Stimulated activated CD8-positive, alpha-beta memory T cell treated with anti-CD3 and anti-CD28 coated beads, Interleukin-4, amount 100 ng/mL, for 1 hour (primary cell): ENCODE measurements at regions not wholly inside any gene's neighbourhood (a gene's known extent, or its start where the extent isn't known, plus 50 kb on each side); places are given as distances from the start of the nearest gene placed in this dataset.

Source experiments
- DNase-seq, 2 donors: peaks; one replicate each; pipeline ENCODE4 v3.0.0-alpha.2; 2020; ENCODE audit warnings: low read depth in 2 of 2, low spot score in 1 of 2

DNA sequence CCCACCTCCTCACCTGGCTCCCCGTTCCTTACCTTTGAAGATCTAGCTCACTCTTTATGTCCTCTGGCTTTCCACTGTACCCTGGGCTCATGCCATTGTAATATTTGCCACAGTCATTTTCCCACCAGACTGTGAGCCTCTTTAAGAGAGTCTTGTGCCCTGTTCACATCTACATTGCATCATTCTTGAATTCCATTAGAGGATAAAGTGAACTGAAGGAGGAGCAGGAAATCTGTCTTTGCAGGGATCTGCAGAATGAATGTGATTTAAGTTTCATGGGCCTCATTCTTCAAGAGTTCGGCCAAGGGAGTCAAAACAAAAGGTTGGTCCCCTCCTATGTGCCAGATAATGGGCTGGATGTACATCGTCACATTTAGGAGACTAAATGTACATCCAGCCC lies 272.6 kb upstream of the CITED2 start:
- no peak for DNase-seq

DNA sequence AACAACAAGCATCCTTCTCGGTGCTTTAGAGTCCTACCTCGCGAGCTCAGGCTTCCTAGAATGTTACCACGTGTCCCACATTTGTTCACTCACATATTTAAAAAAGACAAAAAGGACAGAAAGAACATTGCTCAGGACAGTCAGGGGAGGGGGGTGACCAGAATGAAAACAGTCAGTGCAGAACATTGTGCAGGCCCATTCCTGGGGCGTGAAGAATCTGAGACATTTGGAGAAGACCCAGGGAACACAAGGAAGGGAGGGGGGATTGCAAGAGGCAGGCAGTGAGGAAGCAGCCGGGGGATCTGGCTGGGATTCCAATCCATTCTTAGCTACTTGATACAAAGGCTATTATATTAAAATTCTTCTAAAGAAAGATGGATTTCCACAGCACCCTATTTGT lies 270.4 kb upstream of the CITED2 start:
- no peak for DNase-seq

DNA sequence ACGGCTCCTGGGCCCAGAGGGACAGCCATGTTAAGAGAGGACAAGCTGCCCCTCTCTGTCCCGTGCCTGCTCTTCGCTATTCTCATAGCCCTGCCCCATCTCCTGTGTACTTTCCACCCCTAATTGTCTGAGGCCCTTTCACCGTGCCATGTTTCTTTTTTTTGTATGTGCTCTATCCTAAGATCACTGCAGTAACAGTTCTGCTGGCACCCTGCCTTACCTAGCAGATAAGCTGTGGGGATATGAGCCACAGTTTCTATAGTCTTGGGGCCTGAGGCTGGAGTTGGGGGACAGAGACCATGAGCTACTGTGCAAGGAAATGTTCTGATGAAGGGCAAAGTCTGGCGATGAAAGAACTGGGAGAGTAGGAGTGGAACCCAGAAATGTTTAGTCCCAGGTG lies 269.5 kb upstream of the CITED2 start:
- no peak for DNase-seq

DNA sequence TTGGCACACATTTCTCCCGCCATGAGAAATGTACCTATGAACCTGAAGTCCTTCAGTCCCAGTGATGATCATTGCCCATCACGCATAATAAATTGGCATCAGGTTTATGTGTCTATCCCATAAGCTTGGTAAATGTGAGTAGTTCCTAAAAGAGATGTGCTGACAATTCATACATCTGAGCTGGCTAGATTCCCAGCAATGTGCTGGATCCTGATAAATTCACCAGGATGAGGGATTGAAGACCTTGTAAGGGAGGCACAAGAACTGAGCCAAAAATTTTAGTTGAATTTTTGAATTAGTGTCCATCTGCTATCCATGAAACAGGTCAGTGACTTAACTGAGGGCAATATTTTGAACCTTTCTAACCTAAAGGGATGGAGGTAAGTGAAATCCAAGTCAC lies 267.9 kb upstream of the CITED2 start:
- DNase-seq = no peak

DNA sequence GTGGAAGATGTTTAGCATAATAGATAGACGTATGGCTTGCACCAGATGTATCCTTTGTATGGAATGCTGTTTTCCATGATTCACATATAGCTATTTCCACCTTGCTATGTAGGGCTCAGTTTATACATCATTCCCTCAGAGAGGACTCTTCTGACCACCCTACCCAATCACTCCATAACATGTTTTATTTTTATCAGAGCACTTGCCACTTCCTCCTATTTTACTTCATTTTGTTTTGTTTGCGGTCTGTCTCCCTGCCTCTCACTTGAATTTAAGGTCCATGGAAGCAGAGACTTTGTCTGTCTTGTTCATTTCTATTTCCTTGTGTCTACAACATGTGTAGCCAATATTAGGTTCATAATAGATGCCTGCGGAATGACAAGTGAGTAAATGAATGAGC lies 266.9 kb upstream of the CITED2 start:
- no peak for DNase-seq

DNA sequence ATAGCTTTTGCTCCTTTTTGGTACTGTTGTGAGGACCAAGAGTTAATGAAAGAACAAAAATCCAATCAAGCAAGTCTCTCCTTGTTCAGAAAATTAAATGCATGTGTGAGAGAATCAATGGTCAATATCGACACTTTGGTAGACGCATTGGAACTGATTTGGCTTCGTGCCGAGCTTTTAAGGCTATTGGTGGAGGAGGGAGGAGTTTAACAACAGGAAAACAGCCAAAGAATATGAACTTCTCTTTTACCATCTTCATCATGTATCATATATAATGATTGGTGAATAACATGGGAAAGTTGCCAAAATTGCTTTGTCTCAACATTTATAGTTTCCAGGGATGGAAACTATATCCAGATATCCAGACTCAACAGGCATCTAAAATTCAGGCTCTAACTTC lies 266.5 kb upstream of the CITED2 start:
- DNase-seq = no peak

DNA sequence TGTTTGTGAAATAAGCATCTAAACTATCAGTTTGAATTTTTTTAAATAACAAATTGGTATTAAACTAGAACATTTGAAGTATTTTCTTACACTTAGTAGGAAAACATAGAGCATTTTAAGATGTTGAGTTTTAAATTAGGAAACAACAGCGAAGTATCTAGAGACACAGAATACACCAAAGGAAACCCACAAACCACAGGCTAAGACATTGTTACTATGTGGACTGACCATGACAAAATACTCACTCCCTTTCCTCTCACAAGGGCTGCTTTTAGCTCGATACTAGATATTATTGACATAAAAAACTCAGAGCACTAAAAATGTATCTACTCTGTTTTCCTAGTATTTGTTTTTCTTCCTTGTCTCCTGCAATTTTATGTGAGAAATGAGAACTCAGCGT lies 266.0 kb upstream of the CITED2 start:
- DNase-seq = no peak

DNA sequence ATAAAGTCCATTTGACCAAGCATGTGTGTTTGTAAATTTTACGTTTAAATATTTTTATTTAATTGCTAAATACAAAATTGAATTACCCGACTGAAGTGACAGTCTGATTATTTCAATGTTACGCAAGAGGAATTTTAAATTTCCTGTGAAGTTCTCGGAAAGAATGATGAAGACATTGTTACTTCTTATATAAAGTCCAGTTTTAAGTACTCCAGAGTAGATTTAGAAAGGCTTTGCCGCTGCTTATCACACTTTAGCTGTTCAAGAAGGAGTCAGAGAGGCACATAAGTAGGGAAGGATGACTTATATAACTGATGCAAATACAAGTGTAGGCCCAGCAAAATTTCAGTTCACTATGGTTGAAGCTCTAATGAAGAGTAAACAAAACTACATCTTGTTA lies 265.1 kb upstream of the CITED2 start:
- no peak for DNase-seq

DNA sequence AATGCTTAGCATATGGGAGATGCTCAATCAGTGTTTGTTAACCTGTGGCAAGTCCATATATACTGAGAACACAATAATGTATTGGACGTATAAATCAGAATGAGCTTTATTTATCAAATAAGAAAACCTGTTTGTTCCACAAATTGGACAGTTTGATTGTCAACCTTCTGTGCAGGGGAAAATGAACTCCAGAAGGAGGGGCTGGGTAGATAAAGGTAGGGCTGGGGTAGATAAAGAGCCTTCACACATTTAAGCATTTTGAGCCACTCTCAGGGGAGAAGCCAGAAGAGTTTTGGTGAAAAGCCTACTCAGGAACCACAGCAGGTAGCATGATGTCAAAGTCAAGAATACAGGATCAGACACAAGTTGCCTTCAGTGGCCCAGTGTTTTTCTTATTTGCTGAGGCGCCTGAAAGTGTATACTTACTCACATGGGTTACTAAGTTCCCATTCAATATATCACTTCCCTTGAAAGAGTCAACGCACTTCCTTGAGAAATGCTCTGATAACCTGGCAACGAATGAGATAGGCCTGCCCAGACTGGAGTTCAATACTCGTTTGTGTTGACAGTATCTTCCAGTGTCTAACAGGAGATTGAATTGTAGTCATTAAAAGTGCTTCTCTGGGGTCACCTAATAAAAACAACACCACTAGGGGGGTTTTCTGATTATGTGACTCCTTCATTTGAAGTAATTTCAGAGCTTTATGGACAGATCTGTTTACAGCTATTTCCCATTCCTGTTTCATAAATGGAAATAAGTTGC lies 263.9 kb upstream of the CITED2 start:
- no peak for DNase-seq

DNA sequence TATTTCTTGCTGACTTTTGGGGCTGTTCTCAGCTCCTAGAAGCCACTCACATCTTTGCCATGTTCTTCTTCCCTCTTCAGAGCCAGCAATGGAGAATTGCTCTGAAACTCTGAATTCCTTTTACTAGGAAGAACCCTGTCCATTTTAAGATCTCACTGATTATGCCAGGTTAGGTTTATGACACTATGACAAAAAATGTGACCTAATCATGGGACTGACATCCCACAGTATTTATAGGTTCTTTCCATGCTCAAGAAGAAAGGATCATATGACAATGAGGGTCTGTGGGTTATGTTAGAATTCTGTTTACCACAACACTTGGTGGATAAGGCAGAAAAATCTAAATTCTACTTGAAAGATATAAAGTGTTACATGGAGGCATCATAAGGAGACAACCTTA lies 263.3 kb upstream of the CITED2 start:
- no peak for DNase-seq

DNA sequence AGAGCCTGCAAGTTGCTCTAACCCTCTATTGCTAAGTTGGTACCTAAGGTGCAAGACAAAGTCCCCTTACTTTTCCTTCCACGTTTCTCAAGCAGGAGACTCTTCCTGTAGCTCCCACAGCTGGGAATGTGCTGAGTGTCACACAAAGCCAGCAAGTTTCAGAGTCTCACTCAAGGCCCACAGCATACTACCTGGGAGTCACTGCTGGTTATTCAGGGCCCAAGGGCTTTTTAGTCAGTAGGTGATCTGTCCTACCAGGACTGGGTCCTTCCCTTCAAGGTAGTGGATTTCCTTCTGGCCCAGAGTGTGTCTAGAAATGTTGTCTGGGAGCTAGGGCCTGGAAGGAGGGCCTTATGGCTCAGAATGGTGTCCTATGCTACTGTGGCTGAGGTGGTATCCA lies 261.9 kb upstream of the CITED2 start:
- no peak for DNase-seq

DNA sequence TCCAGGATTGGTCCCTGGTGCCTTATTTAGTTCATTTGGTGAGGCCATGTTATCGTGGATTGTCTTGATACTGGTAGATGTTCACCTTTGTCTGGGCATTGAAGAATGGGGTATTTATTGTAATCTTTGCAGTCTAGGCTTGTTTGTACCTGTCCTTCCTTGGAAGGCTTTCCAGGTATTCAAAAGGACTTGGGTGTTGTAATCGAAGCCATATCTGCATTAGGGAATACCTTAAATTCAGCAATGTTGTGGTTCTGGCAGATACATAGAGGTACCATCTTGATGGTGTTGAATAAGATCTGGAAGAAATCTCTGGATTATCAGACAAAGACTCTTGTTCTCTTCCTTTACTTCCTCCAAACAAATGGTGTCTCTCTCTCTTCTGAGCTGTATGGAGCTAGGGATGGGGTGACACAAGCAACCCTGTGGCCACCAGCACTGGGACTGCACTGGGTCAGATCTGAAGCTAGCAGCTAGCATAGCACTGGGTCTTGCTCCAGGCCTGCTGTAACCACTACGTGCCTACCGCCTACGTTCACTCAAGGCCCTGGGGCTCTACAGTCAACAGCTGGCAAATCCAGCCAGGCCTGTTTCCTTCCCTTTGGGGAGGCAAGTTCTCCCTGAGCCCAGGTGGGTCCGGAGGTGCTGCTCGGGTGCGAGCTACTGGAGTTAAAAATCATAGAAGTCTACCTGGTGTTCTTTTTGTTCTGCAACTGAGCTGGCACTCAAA lies 261.1 kb upstream of the CITED2 start:
- DNase-seq = no peak

DNA sequence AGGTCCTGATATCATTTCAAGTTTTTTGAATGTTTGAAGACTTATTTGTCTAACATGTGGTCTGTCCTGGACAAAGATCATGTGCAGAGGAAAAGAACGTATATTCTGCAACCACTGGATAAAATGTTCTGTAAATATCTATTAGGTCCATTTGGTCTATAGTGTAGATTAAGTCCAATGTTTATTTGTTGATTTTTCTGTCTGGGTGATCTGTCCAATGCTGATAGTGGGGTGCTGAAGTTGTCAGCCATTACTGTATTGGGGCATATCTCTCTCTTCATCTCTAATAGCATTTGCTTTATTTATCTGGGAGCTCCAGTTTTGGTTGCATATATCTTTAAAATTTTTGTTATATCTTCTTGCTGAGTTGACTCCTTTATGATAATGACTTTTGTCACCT lies 258.4 kb upstream of the CITED2 start:
- DNase-seq = no peak

DNA sequence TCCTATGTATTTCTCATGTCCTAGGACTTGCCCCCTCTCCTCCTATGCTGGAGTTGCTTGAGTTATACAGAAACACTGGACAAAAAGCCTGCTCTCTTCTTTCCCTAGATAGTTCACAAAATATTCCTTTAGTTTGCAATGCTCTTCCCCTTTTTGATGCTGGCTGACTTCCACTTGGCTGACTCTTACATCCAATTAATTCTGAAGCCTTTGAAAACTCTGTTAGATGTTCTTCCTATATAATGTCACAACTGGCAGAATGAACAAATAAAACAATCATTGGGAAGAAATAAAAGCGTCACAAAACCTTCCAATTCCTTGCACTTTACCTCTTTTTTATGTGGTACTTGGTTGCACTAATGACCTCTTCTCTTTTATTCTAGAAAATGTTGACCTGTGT lies 253.8 kb upstream of the CITED2 start:
- no peak for DNase-seq

DNA sequence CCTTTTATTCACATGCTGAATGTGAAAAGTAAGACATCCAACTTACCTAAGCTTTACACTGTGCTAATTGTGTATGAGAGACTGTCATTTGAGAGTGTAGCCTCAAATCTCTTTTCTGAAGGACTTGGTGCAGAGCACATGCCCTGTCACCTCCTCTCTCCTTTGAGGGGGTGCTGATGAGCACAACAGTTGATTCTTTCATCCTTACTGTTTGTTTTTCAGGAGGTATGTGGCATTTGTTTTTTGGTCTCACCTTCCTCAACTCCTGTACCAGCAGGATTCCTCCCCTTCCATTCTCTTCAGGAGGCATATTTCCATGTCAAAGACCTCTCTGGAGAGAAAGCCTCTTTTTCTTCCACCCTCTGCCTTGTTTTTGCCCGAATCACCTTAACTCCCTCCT lies 252.6 kb upstream of the CITED2 start:
- DNase-seq = no peak

DNA sequence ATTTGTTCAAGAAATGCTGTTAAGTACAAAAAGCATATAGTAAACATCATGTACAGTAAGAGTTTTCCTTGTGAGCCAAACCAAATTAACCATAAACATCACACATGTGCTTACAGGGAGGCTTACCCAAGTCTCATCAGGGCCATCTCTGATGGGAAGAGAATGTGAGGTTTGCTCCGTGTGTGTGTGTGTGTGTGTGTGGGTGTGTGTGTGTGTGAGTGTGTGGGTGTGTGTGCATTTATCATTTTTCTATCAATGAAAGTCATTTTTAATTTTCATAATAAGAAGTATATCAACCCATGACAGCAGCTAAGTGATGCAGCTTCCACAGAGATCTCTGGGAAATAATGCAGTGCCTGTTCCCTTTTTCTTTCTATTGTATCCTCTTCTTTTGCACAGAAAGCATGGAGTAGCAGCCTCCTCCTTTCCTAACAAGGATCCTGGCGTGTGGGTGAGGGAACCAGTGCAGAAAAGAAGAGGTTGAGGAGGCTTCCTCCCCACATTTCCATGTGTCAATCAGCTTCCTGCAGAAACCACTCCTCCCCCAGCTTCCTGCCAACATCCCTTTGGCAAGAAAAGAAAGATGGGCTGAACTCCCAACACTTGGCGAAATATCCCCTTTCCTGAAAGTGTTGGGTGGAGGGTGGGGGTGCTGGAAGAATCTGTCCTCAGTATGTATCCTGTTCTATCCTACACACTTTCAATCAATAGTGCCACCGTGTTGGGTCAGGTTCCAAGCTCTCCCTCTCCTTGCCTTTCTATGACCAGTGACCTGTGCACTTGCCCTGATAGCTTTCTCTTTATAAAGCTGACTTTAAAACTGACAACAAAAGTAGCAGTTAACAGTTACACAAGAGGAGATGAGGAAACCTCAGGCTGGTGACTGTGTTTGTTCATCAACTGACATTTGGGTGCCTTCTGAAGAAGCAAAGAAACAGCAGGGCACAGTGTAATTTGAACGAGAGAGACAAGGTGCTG lies 251.8 kb upstream of the CITED2 start:
- no peak for DNase-seq

DNA sequence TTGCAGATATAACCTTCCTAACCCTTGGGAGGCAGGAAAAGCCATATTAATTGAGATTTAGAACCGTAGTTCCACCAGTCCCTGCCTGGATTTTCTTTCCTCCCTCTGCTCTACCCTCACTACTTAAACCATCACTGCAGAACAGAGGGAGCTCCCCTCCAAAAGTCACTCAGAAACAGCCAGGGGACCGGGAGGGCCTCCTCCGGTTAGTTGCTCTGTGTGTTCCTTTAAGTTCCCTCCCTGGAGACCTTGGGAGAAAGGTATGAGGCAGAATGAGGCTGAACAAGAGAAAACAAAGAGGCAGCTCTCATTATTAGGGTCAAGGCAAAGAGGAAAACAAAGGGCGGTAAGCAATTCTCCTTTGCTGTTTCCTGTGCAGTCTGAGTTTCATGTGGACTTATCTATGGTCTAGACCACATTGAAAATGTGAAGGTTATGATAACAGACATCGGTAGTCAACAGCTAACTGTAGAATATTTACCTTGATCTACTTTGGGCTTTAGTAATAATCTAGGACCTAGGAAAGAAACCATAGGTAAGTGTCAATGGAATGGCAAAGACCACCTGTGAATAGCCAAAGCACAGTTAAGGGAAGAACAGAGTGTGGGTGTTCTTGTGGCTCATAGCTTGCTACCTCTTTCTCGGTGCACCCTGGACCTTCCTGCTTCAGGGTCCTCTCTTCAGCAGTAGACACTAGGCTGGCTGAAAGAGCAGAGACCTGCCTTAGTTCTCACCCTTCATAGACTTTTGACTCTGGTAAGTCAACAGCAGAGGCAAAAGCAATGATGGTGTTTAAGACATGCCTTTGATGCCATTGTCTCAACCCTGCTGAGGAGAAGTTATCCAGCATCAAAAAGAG lies 250.9 kb upstream of the CITED2 start:
- no peak for DNase-seq

DNA sequence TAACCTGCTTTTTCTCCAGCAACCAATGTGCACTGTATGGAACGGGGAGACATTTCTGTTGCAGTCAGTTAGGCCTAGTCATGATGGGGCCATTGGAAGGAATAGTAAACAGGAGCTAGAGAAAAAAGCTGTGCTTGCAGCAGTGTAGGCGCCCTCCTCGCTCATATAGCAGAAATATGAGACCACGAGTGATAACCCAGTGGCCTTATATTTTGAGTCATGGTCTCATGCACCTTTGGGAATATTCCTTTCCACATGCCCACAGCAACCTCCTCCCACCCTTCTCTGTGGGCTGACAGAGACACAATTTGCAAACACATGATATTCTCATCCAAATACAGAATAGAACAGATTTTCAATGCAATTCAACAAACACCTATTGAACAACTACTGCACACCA lies 248.9 kb upstream of the CITED2 start:
- no peak for DNase-seq

DNA sequence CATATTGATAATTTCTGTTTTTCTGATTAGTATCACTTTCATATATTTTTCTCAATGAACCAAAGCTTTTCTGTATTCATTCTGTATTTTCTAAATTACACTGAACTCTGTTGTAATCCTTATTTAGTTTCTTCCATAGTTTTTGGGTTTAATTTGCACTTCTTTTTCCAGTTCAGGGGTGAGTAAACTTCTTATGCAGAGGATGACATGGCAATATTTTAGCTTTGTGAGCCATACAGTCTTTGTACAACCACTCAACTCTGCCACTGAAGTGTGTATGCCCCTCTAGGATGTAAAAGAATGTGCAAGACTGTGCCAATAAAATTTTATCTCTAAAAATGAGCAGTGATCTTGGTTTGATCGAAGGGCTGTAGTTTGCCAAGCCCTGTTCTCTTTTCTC lies 239.0 kb upstream of the CITED2 start:
- DNase-seq = no peak

DNA sequence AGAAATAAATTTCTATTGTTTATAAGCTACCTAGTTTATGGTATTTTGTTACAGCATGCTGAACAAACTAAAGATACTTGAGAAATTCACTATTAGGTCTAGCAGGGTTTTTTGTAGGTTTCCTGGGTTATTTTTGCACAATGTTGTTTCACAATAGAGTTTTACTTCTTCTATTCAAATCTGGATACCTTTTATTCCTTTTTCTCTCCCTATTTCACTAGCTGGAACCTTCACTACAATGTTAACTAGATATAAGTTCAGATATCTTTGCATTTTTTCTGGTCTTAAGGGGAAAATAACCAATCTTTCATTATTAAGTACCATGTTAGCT lies 237.7 kb upstream of the CITED2 start:
- no peak for DNase-seq
